HEK293 (cell line): ENCODE measurements at regions not wholly inside any gene's neighbourhood (a gene's known extent, or its start where the extent isn't known, plus 50 kb on each side); places are given as distances from the start of the nearest gene placed in this dataset.

Source experiments
- MYNN ChIP-seq: fragments of 450-650 bp; formaldehyde crosslinking; IDR thresholded peaks from 2 replicates; pipeline ENCODE4 v1.5.1; 2016; ENCODE audit warnings: missing biosample characterization, missing genetic modification characterization, borderline replicate concordance
- TCF7L2 ChIP-seq: IDR thresholded peaks from 2 replicates; pipeline ENCODE4 v1.6.1; 2011; ENCODE audit warnings: low read depth, mild to moderate bottlenecking, inconsistent platforms, low read length, moderate library complexity, borderline replicate concordance
- ZBTB1 ChIP-seq: fragments of 450-650 bp; formaldehyde crosslinking; IDR thresholded peaks from 2 replicates; pipeline ENCODE4 v1.5.1; 2016; ENCODE audit warnings: missing biosample characterization, missing genetic modification characterization
- ZNF274 ChIP-seq, 2 experiments: fragments of 200-500 bp in 1 of 2; fragments of 450-650 bp in 1 of 2; sonication (Bioruptor generic) in 1 of 2; formaldehyde crosslinking in 1 of 2; IDR thresholded peaks; 2 replicates each; pipeline versions ENCODE4 v1.5.1 to v1.6.1; 2014 to 2016; ENCODE audit warnings: borderline replicate concordance in 1 of 2, inconsistent platforms in 1 of 2, low read length in 1 of 2, missing biosample characterization in 1 of 2, missing genetic modification characterization in 1 of 2
- ZNF530 ChIP-seq: fragments of 450-650 bp; formaldehyde crosslinking; IDR thresholded peaks from 2 replicates; pipeline ENCODE4 v1.5.1; 2016; ENCODE audit warnings: low read depth, missing biosample characterization, missing genetic modification characterization
- TF ChIP-seq, protein P1 (sequence below): fragments of 450-650 bp; formaldehyde crosslinking; IDR thresholded peaks from 2 replicates; pipeline ENCODE4 v1.5.1; 2017; ENCODE audit warnings: missing biosample characterization, missing genetic modification characterization
- TF ChIP-seq, protein P2 (sequence below): fragments of 450-650 bp; formaldehyde crosslinking; IDR thresholded peaks from 2 replicates; pipeline ENCODE4 v1.5.1; 2016; ENCODE audit warnings: missing biosample characterization, missing genetic modification characterization
- TF ChIP-seq, protein P3 (sequence below): fragments of 450-650 bp; formaldehyde crosslinking; IDR thresholded peaks from 2 replicates; pipeline ENCODE4 v1.5.1; 2016; ENCODE audit warnings: missing biosample characterization, missing genetic modification characterization

DNA sequence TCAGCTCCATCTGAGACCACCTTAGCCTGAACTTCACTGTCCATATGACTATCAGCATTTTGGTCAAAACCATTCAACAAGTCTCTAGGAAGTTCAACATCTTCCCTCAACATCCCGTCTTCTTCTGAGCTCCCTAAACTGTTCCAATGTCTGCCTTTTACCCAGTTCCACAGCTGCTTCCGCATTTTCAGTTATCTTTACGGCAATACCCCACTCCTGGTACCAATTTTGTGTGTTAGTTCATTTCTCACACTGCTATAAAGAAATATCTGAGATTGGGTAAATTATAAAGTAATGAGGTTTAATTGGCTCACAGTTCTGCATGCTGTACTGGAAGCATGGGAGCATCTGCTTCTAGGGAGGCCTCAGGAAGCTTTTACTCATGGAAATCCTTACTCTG is 771.2 kb downstream of the SLITRK6 start:
- TF ChIP-seq TCF7L2 (no peak), MYNN (tag by site-specific recombination) (no peak), ZNF530 (no peak), ZBTB1 (tag by site-specific recombination) (no peak), ZNF274 (IDR thresholded peaks at IDR 0.05; ENCODE audit: low read length) (no peak), ZNF274 (tag by site-specific recombination; IDR thresholded peaks at IDR 0.05; ENCODE audit: borderline replicate concordance) (no peak)
- TF ChIP-seq, protein P1, sequence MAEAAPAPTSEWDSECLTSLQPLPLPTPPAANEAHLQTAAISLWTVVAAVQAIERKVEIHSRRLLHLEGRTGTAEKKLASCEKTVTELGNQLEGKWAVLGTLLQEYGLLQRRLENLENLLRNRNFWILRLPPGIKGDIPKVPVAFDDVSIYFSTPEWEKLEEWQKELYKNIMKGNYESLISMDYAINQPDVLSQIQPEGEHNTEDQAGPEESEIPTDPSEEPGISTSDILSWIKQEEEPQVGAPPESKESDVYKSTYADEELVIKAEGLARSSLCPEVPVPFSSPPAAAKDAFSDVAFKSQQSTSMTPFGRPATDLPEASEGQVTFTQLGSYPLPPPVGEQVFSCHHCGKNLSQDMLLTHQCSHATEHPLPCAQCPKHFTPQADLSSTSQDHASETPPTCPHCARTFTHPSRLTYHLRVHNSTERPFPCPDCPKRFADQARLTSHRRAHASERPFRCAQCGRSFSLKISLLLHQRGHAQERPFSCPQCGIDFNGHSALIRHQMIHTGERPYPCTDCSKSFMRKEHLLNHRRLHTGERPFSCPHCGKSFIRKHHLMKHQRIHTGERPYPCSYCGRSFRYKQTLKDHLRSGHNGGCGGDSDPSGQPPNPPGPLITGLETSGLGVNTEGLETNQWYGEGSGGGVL (tag by site-specific recombination) = no peak
- TF ChIP-seq, protein P2, sequence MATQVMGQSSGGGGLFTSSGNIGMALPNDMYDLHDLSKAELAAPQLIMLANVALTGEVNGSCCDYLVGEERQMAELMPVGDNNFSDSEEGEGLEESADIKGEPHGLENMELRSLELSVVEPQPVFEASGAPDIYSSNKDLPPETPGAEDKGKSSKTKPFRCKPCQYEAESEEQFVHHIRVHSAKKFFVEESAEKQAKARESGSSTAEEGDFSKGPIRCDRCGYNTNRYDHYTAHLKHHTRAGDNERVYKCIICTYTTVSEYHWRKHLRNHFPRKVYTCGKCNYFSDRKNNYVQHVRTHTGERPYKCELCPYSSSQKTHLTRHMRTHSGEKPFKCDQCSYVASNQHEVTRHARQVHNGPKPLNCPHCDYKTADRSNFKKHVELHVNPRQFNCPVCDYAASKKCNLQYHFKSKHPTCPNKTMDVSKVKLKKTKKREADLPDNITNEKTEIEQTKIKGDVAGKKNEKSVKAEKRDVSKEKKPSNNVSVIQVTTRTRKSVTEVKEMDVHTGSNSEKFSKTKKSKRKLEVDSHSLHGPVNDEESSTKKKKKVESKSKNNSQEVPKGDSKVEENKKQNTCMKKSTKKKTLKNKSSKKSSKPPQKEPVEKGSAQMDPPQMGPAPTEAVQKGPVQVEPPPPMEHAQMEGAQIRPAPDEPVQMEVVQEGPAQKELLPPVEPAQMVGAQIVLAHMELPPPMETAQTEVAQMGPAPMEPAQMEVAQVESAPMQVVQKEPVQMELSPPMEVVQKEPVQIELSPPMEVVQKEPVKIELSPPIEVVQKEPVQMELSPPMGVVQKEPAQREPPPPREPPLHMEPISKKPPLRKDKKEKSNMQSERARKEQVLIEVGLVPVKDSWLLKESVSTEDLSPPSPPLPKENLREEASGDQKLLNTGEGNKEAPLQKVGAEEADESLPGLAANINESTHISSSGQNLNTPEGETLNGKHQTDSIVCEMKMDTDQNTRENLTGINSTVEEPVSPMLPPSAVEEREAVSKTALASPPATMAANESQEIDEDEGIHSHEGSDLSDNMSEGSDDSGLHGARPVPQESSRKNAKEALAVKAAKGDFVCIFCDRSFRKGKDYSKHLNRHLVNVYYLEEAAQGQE = no peak
- TF ChIP-seq, protein P3, sequence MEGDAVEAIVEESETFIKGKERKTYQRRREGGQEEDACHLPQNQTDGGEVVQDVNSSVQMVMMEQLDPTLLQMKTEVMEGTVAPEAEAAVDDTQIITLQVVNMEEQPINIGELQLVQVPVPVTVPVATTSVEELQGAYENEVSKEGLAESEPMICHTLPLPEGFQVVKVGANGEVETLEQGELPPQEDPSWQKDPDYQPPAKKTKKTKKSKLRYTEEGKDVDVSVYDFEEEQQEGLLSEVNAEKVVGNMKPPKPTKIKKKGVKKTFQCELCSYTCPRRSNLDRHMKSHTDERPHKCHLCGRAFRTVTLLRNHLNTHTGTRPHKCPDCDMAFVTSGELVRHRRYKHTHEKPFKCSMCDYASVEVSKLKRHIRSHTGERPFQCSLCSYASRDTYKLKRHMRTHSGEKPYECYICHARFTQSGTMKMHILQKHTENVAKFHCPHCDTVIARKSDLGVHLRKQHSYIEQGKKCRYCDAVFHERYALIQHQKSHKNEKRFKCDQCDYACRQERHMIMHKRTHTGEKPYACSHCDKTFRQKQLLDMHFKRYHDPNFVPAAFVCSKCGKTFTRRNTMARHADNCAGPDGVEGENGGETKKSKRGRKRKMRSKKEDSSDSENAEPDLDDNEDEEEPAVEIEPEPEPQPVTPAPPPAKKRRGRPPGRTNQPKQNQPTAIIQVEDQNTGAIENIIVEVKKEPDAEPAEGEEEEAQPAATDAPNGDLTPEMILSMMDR (tag by site-specific recombination) = no peak
